NCI-H345 (cell line): ENCODE measurements at regions not wholly inside any gene's neighbourhood (a gene's known extent, or its start where the extent isn't known, plus 50 kb on each side); places are given as distances from the start of the nearest gene placed in this dataset.
"Not testable (repeated sequence)": the region's sequence is repeated elsewhere in the genome, so short reads cannot be mapped to it uniquely, and the experiment has no call there.

Experiments
- DNase-seq: peaks from one replicate; lab custom pipeline; 2025; lab: John Stamatoyannopoulos, UW

DNA sequence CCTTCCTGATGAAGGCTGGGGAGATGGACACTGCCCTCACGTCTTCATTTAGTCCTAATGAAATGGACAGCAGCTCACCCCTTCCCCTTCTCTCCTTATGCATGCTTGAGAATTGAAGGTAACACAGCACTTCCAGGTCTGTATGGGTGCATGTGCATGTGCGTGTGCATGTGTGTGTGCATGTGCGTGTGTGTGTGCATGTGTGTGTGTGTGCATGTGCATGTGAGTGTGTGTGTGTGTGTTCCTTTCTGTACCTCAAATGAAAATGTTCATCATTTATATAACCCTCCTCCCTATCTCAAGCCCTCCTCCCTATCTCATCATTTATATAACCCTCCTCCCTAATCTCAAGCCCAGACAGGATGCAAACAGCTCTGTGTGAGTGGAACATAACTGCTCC lies 444.8 kb downstream of the MAT2B start:
- DNase-seq: no peak

DNA sequence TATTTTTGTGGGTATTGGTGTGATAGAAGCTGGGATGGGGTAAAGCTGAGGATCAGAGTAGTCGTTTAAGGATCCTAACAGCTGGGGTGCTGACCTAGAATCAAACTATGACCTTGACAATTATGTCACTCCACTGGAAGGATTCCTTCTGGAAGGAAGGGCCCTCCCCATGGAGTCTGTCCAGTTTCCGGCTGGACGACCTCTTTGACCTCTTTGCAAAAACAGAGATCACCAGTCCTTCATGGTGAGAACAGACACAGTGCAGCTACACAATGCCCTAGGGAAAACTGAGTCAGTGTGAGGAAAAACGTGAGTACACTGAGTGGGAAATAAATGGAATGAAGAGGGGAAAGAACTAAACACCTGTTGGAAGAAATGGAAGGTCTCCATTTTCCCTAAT lies 445.6 kb downstream of the MAT2B start:
- DNase-seq: no peak

DNA sequence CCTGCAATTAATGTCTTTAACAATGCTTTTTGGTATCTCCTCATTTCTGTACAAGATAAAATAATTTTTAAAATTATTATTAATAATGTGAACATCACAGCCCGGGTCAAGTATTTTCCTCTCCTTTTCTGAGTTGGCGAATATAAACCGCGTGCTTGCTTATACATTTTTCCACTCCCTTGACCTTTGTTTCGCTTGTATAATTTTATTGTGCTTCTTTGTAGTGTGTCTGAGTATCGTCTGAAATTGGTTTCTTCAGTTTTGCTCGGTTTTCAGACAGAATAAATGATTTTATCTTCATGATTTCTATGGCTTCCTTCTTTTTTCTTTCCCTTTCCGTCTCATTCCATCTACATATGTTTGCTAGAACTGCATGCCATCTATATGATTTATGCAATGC lies 448.5 kb downstream of the MAT2B start:
- DNase-seq: no peak

DNA sequence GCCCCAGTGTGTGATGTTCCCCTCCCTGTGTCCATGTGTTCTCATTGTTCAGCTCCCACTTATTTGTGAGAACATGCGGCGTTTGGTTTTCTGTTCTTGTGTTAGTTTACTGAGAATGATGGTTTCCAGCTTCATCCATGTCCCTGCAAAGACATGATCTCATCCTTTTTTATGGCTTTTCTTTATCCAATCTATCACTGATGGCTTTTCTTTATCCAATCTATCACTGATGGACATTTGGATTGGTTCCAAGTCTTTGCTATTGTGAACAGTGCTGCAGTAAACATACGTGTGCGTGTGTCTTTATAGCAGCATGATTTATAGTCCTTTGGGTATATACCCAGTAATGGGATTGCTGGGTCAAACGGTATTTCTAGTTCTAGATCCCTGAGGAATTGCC lies 455.8 kb downstream of the MAT2B start:
- not testable (repeated sequence) for DNase-seq

DNA sequence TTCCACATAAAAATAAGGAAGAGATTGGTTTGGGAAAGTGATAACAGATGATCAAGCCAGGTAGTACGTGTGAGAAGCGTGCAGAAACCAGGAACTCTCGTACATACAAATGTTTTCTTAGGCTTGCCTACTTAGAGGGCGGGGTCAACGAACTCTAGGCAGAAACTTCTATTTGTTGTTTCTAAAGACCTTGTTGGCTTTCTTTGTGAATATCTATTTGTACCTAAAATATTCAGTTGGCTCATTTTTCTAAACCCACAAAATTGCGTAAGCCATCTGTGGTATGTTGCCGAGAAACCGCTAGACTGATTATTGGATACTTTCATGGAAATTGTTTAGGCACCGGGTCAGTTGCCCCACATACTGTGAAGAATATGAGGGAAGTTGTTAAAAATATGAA lies 458.5 kb downstream of the MAT2B start:
- no peak for DNase-seq

DNA sequence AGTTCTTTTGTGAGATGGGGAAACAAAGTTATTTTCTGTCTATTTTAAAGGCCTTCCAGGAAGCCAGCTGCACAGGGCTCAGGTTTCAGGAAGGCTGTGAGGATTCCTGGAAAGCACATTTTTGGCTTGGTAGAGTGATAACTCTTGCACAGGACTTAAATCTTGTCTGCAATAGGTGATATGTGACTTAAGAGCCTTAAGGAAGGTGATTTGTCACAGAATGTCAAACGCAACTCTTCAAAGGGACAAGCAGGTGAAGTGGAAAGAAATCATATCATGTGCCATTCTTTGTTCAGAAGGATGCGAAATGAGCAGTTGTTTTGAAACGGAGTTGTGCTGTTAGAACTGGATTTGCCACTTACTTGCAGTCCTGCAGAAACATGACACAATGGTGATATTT lies 459.3 kb downstream of the MAT2B start:
- no peak for DNase-seq

DNA sequence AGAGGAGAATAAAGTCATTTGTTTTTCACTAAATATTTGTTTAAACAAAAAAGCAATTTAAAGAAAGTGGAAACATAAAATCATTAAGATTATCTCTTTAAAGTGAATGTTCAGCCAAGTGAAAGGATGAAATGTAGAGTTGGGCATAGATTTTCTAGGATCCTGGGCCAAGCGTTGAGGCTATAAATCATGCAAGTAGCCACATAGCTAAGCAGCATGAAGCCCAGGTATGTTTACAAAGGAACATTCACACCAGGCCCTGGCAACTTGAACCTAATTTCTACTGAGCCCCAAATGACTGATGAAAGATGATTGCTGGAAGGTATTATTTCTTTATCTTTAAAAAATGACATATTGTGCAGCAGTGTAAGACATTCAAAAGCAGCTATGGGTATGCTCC lies 461.8 kb downstream of the MAT2B start:
- no peak for DNase-seq

DNA sequence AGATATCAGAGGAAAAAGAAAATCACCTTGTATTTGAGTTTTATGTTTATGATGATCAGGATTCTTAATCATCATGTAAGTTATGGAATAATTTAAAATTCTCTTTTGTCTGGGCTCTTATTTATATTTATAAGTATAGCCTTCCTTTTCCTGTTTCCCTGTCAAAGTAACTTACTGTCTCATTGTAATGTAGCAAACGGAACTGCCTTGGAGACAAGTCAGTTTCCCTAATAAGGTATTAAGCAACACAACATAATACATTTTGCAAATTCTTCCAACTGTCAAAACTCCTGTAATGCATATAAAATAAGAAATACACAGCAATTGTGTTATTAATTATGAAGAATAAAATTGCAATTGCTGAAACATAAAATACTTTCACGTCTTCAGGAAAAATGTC lies 463.2 kb downstream of the MAT2B start:
- DNase-seq: no peak

DNA sequence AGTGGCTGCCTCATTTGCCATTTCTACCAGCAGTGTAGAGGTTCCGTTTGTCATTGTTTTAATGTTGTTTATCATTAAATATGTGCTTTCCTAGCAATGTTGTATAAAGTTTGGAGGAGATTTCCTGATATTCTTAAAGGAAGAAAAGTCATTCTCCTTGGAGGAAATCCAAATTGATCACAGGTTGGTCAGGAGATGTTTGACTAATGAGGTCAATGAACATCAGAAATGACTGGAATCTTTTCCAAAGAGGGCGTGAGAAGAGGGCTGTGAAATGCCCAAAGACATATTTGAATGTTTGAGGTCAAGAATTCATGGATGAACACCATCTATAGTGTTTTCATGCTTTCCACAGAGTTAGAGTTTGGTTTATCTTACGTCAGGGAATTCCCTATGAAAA lies 471.3 kb downstream of the MAT2B start:
- no peak for DNase-seq

DNA sequence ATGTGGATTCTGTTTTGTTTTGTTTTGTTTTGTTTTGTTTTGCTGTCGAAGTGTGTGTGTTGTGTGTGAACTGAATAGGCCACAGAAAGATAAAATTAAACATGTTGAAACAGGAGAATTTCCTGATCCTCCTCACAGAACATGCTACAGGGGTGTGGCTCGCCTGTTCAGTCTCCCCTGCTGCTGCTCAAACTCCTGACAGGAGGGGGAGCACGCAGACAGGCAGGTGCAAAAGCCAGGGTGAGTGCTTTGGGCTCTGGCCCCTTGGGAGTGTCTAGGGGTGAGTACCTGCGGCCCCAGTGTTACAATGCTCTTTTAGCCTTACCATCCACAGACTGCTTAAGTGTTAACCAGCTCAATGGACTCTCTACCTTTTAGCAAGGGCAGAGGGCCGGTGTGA lies 473.5 kb downstream of the MAT2B start:
- DNase-seq: no peak

DNA sequence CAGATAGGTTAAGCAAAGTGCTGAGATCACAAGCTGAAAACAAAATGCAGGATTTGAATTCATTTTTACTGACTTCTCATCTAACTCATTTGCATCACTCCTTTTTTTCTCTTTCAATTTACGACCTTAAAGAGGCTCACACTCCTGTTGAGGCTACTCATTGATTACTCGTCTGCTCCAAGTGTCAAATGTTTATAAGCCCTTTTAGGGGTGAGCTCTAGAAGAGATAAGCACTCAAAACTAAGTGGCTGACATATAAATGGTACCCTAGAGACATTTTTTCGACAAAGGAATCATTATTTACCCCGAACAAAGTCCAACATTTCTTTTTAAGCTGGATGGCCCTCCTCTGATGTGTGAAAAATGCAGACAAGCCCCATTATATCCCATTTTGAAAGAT lies 483.1 kb downstream of the MAT2B start:
- no peak for DNase-seq

DNA sequence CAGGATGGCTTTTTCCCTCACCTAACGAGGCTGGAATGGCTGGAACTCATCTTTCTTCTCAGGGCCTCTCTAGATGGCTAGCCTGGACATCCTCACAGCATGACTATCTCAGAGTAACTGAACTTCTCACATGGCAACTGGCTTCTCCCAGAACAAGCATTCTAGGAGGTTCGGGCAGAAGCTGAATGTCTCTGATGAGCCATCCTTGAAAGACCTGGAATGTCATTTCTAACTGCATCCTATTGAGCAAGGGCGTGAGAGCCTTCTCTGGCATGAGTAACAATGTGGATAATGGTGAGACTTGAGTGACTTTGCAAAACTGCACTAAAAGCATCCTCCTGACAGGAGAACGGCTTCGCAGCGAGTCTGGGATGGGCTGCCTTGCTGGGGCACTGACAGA lies 487.7 kb downstream of the MAT2B start:
- no peak for DNase-seq

DNA sequence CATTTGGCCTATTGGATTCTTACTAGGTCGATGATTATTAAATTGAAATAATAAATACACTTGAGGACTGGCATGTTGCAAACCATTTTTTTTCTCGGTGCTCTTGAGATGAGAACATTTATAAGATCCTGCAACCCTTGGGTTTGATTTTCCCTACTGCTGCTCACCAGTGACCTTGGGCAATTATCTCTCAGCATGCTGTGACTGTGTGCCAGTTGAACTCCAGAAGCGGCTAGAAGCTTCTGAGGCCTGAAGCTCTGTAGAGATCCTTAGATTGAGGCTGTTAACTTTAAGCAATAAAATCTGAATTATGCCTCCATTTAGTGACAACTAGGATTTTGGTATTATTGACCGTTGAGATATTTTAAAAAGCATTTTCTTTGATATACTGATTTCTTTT lies 489.8 kb downstream of the MAT2B start:
- DNase-seq: no peak

DNA sequence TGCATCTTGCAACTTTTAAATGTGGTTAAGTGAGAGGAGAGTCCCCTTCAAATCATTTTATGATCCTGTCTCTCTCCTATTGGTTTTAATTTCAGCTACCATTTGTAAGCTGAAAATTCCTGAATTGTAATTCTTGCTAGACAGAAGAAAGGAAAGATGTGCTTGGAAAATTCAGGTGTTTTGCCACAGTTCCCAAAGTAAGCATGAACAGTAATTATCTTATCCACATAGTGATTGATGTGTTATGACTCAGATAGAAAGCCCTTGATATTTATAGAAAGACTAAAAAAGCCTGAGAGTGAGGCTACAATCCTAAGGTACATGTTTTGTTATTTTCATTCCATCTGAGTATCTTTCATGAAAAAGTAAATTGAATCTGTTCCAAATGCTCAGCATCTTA lies 492.5 kb downstream of the MAT2B start:
- no peak for DNase-seq

DNA sequence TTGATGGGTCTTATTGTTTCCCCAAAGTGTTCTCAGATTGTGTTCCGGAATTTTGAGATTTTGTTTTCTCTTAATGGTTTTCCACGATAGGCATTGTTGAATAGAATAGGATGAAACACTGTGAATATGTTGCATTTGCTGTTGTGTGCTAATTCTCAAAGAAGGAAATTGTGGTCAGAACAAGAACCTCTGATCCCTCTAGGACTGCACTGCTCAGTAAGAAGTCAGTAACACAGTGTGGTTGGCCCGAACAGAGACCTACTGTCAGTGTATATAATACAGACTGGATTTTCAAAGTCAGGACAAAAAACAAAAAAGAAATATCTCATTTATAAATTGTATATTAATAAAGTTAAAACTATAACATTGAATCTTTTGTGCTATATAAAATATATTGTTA lies 494.8 kb downstream of the MAT2B start:
- DNase-seq: no peak

DNA sequence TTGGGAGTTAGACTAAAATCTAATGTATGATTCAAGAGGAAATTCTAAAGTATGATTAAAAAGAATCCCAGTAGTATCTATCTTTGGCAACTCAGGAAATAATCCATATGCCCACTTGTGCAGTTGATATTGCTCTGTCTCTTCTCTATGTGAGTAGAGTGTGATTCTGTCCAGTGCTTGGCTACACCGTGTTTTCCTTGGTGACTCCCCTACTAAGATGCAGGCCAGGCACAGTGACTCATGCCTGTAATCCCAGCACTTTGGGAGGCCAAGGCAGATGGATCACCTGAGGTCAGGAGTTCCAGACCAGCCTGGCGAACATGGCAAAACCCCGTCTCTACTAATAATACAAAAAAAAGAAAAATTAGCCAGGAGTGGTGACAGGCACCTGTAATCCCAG lies 495.4 kb downstream of the MAT2B start:
- no peak for DNase-seq

DNA sequence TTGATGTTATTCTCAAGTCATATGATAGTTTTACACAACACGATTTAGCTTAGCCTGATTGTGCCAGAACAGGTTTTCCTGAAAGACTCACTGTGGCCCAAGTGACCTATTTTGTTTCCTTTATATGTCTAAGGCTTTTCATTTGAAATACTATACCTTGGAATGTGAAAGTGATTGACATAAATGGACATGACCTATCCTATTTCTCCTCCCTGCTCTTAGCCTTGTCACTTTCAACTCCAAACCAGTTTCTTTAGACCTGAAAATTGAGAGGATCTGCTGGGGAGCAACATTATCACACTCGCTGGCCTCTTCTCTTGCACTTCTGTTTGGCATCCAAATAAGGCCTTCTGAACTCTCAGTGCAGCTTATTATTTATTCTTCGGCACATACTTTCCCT lies 496.8 kb downstream of the MAT2B start:
- no peak for DNase-seq

DNA sequence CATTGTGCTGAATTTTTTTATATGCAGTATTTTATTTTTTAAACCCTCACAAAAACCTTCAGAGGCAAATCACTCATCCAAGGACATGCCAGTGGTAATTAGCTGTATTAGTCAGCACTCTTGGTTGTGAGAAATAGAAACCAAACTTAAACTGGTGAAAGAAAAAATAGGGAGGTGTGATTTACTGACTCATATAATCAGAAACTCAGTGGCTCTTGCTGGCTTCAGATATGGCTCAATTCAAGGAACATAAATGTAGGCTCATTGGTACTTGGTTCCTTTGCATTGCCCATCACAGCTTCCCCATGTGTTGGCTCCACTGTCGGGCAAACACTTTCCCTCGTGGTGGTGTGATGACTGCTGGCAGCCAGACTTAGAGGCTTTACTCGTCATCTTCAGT lies 497.2 kb downstream of the MAT2B start:
- DNase-seq: no peak

DNA sequence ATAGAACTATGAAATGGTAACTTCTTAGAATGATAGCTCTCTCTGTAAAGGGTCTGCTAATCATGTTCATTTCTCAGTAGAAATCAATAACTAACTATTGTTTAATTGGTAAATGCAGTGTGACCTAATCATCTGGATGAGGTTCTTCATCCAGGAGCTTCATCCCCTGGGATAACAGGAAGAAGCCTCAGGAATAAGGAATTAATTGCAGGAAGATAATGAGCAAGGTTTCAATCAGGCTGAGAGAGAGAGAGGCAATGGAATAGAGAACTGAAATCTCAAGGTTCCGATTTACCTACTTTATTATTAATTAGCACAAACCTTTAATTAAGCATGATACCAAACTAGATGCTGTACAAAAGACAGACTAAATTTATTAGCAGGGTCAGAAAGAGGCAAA lies 499.7 kb downstream of the MAT2B start:
- DNase-seq: no peak

DNA sequence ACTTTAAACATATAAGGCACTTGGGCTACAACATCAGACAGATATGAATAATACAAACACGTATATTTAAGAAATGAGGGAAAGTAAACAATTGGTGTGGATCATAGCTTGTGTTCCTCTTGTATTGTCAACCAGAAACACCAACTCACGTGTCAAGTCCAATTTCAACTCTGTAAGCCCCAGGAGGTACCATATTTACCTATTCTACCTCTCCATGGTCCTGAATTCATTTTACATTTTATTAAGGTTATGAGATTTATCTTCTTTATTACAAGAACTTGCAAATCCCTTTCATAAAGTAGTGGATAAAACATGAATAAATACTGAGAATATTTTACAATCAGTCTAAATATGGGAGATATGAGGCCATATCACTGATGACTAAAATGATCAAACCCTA lies 501.6 kb downstream of the MAT2B start:
- DNase-seq: no peak

DNA sequence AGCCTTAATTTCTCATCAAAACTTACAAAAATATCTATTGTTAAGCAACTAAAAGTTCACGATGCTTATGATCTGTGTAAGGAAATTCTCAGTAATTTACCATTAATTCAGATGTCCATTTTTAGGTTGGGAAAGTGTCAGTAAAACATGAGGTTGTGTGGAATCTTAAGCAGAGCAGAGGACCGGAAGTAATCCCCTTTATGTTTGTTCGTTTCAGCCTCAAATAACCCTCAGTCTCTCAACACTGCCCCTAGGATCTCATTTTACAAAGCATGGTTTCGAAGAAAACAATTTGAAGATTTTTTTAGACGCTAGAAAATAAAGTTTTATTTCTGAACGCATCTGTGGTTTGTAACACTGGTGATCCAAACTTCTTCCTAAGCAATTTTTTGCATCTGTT lies 504.2 kb downstream of the MAT2B start:
- no peak for DNase-seq

DNA sequence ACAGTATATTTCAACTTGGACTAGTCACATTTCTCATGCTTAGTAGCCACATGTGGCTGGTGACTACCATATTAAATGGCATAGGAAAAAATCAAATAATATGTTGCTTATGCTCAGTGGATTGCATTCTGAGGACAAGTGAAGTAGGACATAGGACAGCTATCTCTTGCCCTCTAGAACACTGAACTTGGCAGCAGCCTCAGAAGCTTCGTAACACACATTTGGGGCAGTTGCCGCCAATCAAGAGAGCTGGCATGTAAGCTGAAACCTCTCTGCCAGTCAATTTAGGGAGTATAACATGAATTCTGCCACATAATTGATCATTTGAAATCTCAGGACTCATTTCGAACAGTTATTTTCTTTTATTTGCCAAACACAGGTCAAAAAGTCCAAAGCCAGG lies 505.5 kb downstream of the MAT2B start:
- DNase-seq: no peak

DNA sequence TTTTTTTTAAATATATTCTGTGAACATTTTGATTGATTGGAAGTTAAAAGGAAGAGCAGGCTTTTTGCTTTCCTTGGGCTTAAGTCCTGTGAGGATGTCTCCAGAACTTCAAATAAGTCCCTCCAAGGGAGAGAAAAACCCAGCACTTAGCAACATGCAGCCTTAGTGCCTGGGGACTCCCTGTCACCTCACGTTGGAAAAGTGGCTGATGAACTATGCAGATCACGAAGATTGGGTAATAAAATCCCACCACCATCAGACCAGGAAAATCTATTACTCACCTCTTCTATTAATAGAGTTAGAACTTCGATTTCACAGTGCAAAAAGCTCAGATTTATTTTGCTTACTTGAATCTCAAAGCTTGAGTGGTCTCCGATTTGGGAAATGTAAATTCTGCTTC lies 507.0 kb downstream of the MAT2B start:
- DNase-seq: no peak

DNA sequence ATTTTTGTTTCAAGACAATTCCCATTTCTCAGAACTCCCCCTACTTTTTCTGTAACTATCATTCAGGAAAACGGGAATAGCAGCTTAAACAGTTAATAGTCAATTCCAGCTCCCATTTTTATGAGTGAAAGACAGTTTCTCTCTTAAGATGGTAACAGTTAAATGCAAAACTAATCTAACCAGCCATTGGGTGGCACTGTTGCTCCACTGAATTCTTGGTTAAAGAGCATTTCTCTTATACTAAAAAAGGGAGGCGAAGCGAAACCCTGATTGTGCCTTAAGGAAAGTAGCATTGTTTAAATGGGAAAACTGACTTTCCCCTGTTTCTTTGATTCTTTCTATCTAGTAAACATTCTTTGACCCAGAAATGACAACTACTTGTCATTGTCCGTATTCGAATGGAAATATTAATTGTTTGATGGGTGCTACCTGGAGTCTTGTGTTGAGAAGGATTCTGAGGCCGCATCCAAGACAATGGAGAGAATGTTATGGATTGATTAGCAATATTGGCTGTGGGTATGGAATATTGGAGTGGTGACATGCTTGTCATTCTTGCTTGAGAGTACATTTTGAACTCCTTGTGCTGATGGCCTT lies 507.8 kb downstream of the MAT2B start:
- peak; percentile 47 for DNase-seq

DNA sequence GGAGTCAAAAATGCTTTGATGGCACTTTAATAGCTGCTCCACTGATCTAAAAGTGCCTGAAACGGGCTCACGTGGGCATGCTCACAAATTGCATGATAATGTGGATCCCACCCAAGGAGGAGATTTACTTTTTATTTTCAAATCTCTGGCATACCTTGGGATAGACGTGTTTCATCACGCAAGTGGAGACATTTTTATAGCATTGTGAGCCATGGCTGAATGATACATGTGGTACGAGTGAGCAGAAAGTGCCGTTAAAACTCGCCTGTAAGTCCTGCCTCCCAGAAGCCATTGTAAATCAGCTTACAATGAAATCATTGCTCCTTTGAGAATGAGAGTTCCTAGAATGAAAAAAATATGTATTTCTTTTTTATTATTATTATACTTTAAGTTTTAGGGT lies 514.7 kb downstream of the MAT2B start:
- no peak for DNase-seq
